ENCODE measurements at regions not wholly inside any gene's neighbourhood (a gene's known extent, or its start where the extent isn't known, plus 50 kb on each side); places are given as distances from the start of the nearest gene placed in this dataset.

DNA sequence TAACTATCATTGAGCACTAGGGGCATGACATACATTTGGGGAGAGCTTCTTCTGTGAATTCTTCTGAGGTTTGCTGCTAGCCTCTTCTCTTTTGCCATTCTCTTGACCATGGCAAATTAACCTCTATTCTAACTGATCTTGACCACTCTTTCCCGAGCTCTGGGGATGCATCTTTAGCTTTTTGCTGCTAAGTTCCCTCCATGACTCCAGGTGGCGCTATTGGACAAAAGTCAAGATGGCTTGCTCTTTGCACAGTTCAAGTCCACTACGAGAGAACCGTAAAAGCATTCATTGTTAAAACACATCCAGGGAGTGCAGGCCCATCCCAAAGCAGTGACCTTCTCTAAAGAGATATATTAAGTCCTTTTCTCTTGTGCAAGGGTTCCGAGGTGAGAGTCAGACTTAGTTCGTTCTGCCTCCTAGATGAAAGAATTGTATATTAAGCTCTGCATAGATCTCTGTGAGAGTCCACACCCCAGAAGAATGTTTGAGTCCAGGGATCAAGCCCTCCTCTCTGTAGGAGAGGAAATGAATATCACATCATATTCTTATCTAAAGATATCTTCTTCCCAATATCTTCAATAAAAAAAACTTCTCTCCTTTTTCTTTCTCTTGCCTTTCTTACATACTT is 1152.9 kb upstream of the CDH6 start:
- H2BK120ac ChIP-seq (replicated peaks; ENCODE audit: low read depth, low read length): no peak overlapping the region
- H4K20me1 ChIP-seq (replicated peaks in 1 of 2; ENCODE audit: control insufficient read depth in 1 of 2, insufficient read depth in 2 of 2, low read length in 2 of 2): no peaks in the 10 kb centered on the region
- DNase-seq (ENCODE audit: low read depth in 1 of 2, low spot score in 2 of 2) (peak; percentile 27 to 67), FAIRE-seq (peak; percentile 90)
- CTCF ChIA-PET (ENCODE audit: partially characterized antibody): interaction anchor here (0.6 to 2.2 kb wide), 40 partner anchors 10 to 1230 kb away, joined by 3 to 21 read pairs (median 3); no protein-coding TSS in a partner anchor
- no peak overlapping the region for H2BK5ac ChIP-seq (ENCODE audit: low read depth, low read length)
- no peaks in the 10 kb centered on the region for H3K79me2 ChIP-seq (ENCODE audit: control insufficient read depth in 1 of 2, insufficient read depth in 2 of 2, low read length in 2 of 2)
- no peaks in the 10 kb centered on the region for H3K36me3 ChIP-seq (ENCODE audit: control insufficient read depth in 2 of 4, insufficient read depth in 4 of 4, low read length in 3 of 4)
- H3K4me3 ChIP-seq (ENCODE audit: extremely low read depth in 1 of 4, insufficient read depth in 2 of 4, low read depth in 3 of 4, low read length in 4 of 4): no peak overlapping the region
- no peaks in the 10 kb centered on the region for H3K9me3 ChIP-seq (ENCODE audit: insufficient read depth in 2 of 2, low read depth in 1 of 2, low read length in 1 of 2)
- H4K91ac ChIP-seq (replicated peaks; ENCODE audit: insufficient read length, low read length): no peak overlapping the region
- H3K4me2 ChIP-seq (ENCODE audit: insufficient read depth in 1 of 2, low read depth in 2 of 2, low read length in 2 of 2): no peak overlapping the region
- no peak overlapping the region for H4K5ac ChIP-seq (ENCODE audit: insufficient read length, low read depth, low read length)
- H3K4me1 ChIP-seq (replicated peaks in 1 of 4; ENCODE audit: control insufficient read depth in 3 of 4, insufficient read depth in 4 of 4, low read length in 3 of 4): no peaks in the 10 kb centered on the region; a peak in 1 of 7 replicates
- H3K9ac ChIP-seq (replicated peaks in 1 of 4; ENCODE audit: extremely low read depth in 1 of 4, low read depth in 3 of 4, low read length in 3 of 4): no peak overlapping the region
- POLR2A ChIA-PET (ENCODE audit: partially characterized antibody): no interaction called here
- no peak overlapping the region for H2BK15ac ChIP-seq (ENCODE audit: low read length)
- no peak overlapping the region for H2AK5ac ChIP-seq (ENCODE audit: low read depth, low read length)
- no peak overlapping the region for H3K4ac ChIP-seq (replicated peaks; ENCODE audit: insufficient read length, low read depth, low read length)
- H2AFZ ChIP-seq (ENCODE audit: low read length): no peak overlapping the region
- no peak overlapping the region for H2BK20ac ChIP-seq (ENCODE audit: low read length)
- 58% methylated on average over 6 of the region's 6 CpGs; no CpG with 5 or more reads in 1 of the 2 experiments for WGBS, 2 experiments (ENCODE audit: extremely low coverage in 1 of 2, insufficient coverage in 1 of 2, insufficient read length in 1 of 2, insufficient replicate concordance in 2 of 2, low coverage in 1 of 2, low lambda C conversion rate in 2 of 2, missing lambda C conversion rate in 1 of 2)
- no peak overlapping the region for H4K8ac ChIP-seq (ENCODE audit: extremely low read depth, insufficient read depth, low read length)
- no peak overlapping the region for H3K23ac ChIP-seq (ENCODE audit: insufficient read length)
- H3K27ac ChIP-seq (ENCODE audit: low read depth, low read length): no peak overlapping the region
- no peaks in the 10 kb centered on the region for H3K23me2 ChIP-seq (ENCODE audit: low read depth, low read length)
- no peak for TF ChIP-seq TBP (IDR thresholded peaks at IDR 0.05; ENCODE audit: low read depth, low read length)
- TF ChIP-seq, protein P1, sequence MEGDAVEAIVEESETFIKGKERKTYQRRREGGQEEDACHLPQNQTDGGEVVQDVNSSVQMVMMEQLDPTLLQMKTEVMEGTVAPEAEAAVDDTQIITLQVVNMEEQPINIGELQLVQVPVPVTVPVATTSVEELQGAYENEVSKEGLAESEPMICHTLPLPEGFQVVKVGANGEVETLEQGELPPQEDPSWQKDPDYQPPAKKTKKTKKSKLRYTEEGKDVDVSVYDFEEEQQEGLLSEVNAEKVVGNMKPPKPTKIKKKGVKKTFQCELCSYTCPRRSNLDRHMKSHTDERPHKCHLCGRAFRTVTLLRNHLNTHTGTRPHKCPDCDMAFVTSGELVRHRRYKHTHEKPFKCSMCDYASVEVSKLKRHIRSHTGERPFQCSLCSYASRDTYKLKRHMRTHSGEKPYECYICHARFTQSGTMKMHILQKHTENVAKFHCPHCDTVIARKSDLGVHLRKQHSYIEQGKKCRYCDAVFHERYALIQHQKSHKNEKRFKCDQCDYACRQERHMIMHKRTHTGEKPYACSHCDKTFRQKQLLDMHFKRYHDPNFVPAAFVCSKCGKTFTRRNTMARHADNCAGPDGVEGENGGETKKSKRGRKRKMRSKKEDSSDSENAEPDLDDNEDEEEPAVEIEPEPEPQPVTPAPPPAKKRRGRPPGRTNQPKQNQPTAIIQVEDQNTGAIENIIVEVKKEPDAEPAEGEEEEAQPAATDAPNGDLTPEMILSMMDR (IDR thresholded peaks at IDR 0.05; ENCODE audit: control extremely low read depth in 1 of 3, insufficient read depth in 1 of 3, low read depth in 1 of 3, low read length in 3 of 3): peak; percentile 24 to 91 (median 82)
- peak; percentile 95 to 97 for TF ChIP-seq RAD21 (IDR thresholded peaks at IDR 0.05 in 1 of 2, conservative IDR thresholded peaks at IDR 0.05 in 1 of 2; ENCODE audit: low read depth in 2 of 2, low read length in 2 of 2)
- H3K14ac ChIP-seq (ENCODE audit: insufficient read length): no peak overlapping the region
- no peak overlapping the region for H3K56ac ChIP-seq (replicated peaks; ENCODE audit: insufficient read length, low read depth, low read length)
- H3K18ac ChIP-seq (ENCODE audit: extremely low read depth, low read length): no peak overlapping the region
- no peak overlapping the region for H2BK12ac ChIP-seq (ENCODE audit: low read depth, low read length)
- no peaks in the 10 kb centered on the region for H3K27me3 ChIP-seq (replicated peaks in 1 of 4; ENCODE audit: control insufficient read depth in 3 of 4, extremely low read depth in 1 of 4, insufficient read depth in 3 of 4, low read length in 3 of 4)
- no peaks in the 10 kb centered on the region for H3K79me1 ChIP-seq (ENCODE audit: low read depth, low read length)

Data from H1 (cell line).